ENCODE measurements at regions not wholly inside any gene's neighbourhood (a gene's known extent, or its start where the extent isn't known, plus 50 kb on each side); places are given as distances from the start of the nearest gene placed in this dataset.

GRCh38 chr10:124278356-124278755 lies 140.4 kb downstream of the OAT start:
- no peak overlapping the region for H3K27ac Mint-ChIP-seq
- no peak overlapping the region for H2BK120ac ChIP-seq (ENCODE audit: low read depth, low read length, poor library complexity, severe bottlenecking)
- H4K8ac ChIP-seq (replicated peaks; ENCODE audit: insufficient read length, low read depth, low read length) = no peak overlapping the region
- H2BK12ac ChIP-seq (ENCODE audit: insufficient read length, low read depth, low read length) = no peak overlapping the region
- H3K18ac ChIP-seq (ENCODE audit: insufficient read length, low read depth, low read length) = no peak overlapping the region
- H2BK20ac ChIP-seq (ENCODE audit: low read depth, low read length, poor library complexity, severe bottlenecking) = no peak overlapping the region
- H2AK5ac ChIP-seq (ENCODE audit: insufficient read length, low read length) = no peak overlapping the region
- no peaks in the 10 kb centered on the region for H3K9me3 ChIP-seq (ENCODE audit: control insufficient read depth, low read depth, low read length)
- no peaks in the 10 kb centered on the region for H3K23me2 ChIP-seq (ENCODE audit: insufficient read length, low read depth, low read length, poor library complexity, severe bottlenecking)
- H4K5ac ChIP-seq (ENCODE audit: insufficient read length, low read depth, low read length) = no peak overlapping the region
- H4K20me1 ChIP-seq (ENCODE audit: control insufficient read depth, insufficient read depth, insufficient read length) = no peaks in the 10 kb centered on the region
- no peak overlapping the region for H2AFZ ChIP-seq (ENCODE audit: low read length)
- no peaks in the 10 kb centered on the region for H3K79me1 ChIP-seq (ENCODE audit: insufficient read depth, low read depth, low read length, poor library complexity, severe bottlenecking)
- H2BK5ac ChIP-seq (ENCODE audit: insufficient read length, low read length) = no peak overlapping the region
- no peak overlapping the region for H3K9ac ChIP-seq (ENCODE audit: extremely low read depth, insufficient read length, low read length)
- H3K4me1 Mint-ChIP-seq = no peaks in the 10 kb centered on the region
- no peaks in the 10 kb centered on the region for H3K4me1 ChIP-seq (ENCODE audit: insufficient read depth, low read length)
- no peak overlapping the region for H3K4ac ChIP-seq (ENCODE audit: low read depth, low read length)
- H3T11ph ChIP-seq (ENCODE audit: low read length) = no peak overlapping the region
- H4K91ac ChIP-seq (ENCODE audit: insufficient read length, low read depth, low read length) = no peak overlapping the region
- H3K27me3 ChIP-seq (ENCODE audit: insufficient read depth, low read length) = no peaks in the 10 kb centered on the region
- H3K79me2 ChIP-seq (ENCODE audit: insufficient read depth, low read length) = no peaks in the 10 kb centered on the region
- no peak overlapping the region for H3K27ac ChIP-seq (ENCODE audit: insufficient read length, low read depth, low read length)
- H3K9me3 Mint-ChIP-seq = peaks cover 11 to 21% of the 10 kb centered on the region in 2 experiments
- H3K23ac ChIP-seq (ENCODE audit: insufficient read length, low read depth, low read length) = no peak overlapping the region
- TF ChIP-seq, protein P1, sequence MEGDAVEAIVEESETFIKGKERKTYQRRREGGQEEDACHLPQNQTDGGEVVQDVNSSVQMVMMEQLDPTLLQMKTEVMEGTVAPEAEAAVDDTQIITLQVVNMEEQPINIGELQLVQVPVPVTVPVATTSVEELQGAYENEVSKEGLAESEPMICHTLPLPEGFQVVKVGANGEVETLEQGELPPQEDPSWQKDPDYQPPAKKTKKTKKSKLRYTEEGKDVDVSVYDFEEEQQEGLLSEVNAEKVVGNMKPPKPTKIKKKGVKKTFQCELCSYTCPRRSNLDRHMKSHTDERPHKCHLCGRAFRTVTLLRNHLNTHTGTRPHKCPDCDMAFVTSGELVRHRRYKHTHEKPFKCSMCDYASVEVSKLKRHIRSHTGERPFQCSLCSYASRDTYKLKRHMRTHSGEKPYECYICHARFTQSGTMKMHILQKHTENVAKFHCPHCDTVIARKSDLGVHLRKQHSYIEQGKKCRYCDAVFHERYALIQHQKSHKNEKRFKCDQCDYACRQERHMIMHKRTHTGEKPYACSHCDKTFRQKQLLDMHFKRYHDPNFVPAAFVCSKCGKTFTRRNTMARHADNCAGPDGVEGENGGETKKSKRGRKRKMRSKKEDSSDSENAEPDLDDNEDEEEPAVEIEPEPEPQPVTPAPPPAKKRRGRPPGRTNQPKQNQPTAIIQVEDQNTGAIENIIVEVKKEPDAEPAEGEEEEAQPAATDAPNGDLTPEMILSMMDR (conservative IDR thresholded peaks at IDR 0.05) = no peak
- DNase-seq = no peak
- no peak overlapping the region for H3K56ac ChIP-seq (ENCODE audit: insufficient read length, low read depth, low read length)
- H3K14ac ChIP-seq (ENCODE audit: insufficient read depth, low read length) = no peak overlapping the region
- peaks cover 12% of the 10 kb centered on the region for H3K27me3 Mint-ChIP-seq (ENCODE audit: low read depth)
- whole genome bisulfite sequencing (ENCODE audit: extremely low coverage, insufficient read length, low lambda C conversion rate) = no CpG with 5 or more reads among the region's 5 CpGs
- no peak overlapping the region for H2BK15ac ChIP-seq (ENCODE audit: low read depth, low read length)
- H3K4me3 Mint-ChIP-seq = no peak overlapping the region
- peaks cover 0 to 5% (median under 1%) of the 10 kb centered on the region in 3 experiments; a peak in 5 of 7 replicates for H3K36me3 Mint-ChIP-seq (ENCODE audit: insufficient read depth in 1 of 3, low read depth in 3 of 3)
- H3K4me2 ChIP-seq (ENCODE audit: insufficient read depth, insufficient read length, low read length) = no peak overlapping the region
